ENCODE measurements at regions not wholly inside any gene's neighbourhood (a gene's known extent, or its start where the extent isn't known, plus 50 kb on each side); places are given as distances from the start of the nearest gene placed in this dataset.

- no peak for DNase-seq (ENCODE audit: low read depth in 1 of 2, low spot score in 1 of 2)
These were observed 306.4 kb upstream of the CITED2 start for GRCh38 chr6:139680819-139681218.

- no peak for DNase-seq (ENCODE audit: low read depth in 1 of 2, low spot score in 1 of 2)
These were observed 305.2 kb upstream of the CITED2 start for GRCh38 chr6:139679516-139680179.

GRCh38 chr6:139676718-139677117, 302.3 kb upstream of the CITED2 start:
- DNase-seq (ENCODE audit: low read depth in 1 of 2, low spot score in 1 of 2), result no peak

- DNase-seq (ENCODE audit: low read depth in 1 of 2, low spot score in 1 of 2), result no peak
These were observed 291.8 kb upstream of the CITED2 start for GRCh38 chr6:139666284-139666683.

- DNase-seq (ENCODE audit: low read depth in 1 of 2, low spot score in 1 of 2), result no peak
These were observed 289.5 kb upstream of the CITED2 start for GRCh38 chr6:139663996-139664395.

- no peak for DNase-seq (ENCODE audit: low read depth in 1 of 2, low spot score in 1 of 2)
These were observed 285.3 kb upstream of the CITED2 start for GRCh38 chr6:139659711-139660110.

GRCh38 chr6:139659196-139659595, 284.7 kb upstream of the CITED2 start:
- no peak for DNase-seq (ENCODE audit: low read depth in 1 of 2, low spot score in 1 of 2)

- no peak for DNase-seq (ENCODE audit: low read depth in 1 of 2, low spot score in 1 of 2)
These were observed 282.7 kb upstream of the CITED2 start for GRCh38 chr6:139657119-139657518.

- no peak for DNase-seq (ENCODE audit: low read depth in 1 of 2, low spot score in 1 of 2)
These were observed 281.6 kb upstream of the CITED2 start for GRCh38 chr6:139655783-139656705.

GRCh38 chr6:139654888-139655782, 280.7 kb upstream of the CITED2 start:
- DNase-seq (ENCODE audit: low read depth in 1 of 2, low spot score in 1 of 2), result no peak

GRCh38 chr6:139654309-139654708, 279.9 kb upstream of the CITED2 start:
- no peak for DNase-seq (ENCODE audit: low read depth in 1 of 2, low spot score in 1 of 2)

- DNase-seq (ENCODE audit: low read depth in 1 of 2, low spot score in 1 of 2), result no peak
These were observed 278.7 kb upstream of the CITED2 start for GRCh38 chr6:139653111-139653510.

GRCh38 chr6:139650941-139651340, 276.5 kb upstream of the CITED2 start:
- DNase-seq (ENCODE audit: low read depth in 1 of 2, low spot score in 1 of 2), result no peak

- DNase-seq (ENCODE audit: low read depth in 1 of 2, low spot score in 1 of 2), result no peak
These were observed 275.3 kb upstream of the CITED2 start for GRCh38 chr6:139649732-139650131.

- DNase-seq (ENCODE audit: low read depth in 1 of 2, low spot score in 1 of 2), result no peak
These were observed 274.7 kb upstream of the CITED2 start for GRCh38 chr6:139649128-139649527.

GRCh38 chr6:139648430-139649000, 274.1 kb upstream of the CITED2 start:
- no peak for DNase-seq (ENCODE audit: low read depth in 1 of 2, low spot score in 1 of 2)

GRCh38 chr6:139647841-139648240, 273.4 kb upstream of the CITED2 start:
- DNase-seq (ENCODE audit: low read depth in 1 of 2, low spot score in 1 of 2), result no peak

- DNase-seq (ENCODE audit: low read depth in 1 of 2, low spot score in 1 of 2), result no peak
These were observed 272.6 kb upstream of the CITED2 start for GRCh38 chr6:139647016-139647415.

GRCh38 chr6:139644821-139645220, 270.4 kb upstream of the CITED2 start:
- no peak for DNase-seq (ENCODE audit: low read depth in 1 of 2, low spot score in 1 of 2)

- no peak for DNase-seq (ENCODE audit: low read depth in 1 of 2, low spot score in 1 of 2)
These were observed 269.5 kb upstream of the CITED2 start for GRCh38 chr6:139643986-139644385.

GRCh38 chr6:139642346-139642745, 267.9 kb upstream of the CITED2 start:
- DNase-seq (ENCODE audit: low read depth in 1 of 2, low spot score in 1 of 2), result no peak

Measured in activated CD4-positive, alpha-beta T cell treated with anti-CD3 and anti-CD28 coated beads, Interleukin-2, amount 50 U/mL, for 24 hours (primary cell).